ENCODE measurements at regions not wholly inside any gene's neighbourhood (a gene's known extent, or its start where the extent isn't known, plus 50 kb on each side); places are given as distances from the start of the nearest gene placed in this dataset.

GRCh38 chr12:127900386-127900785 is 366.6 kb upstream of the TMEM132C start:
- TF ChIP-seq CTCF (IDR thresholded peaks at IDR 0.05; ENCODE audit: unreplicated experiment): no peak
- no peaks in the 10 kb centered on the region for H3K36me3 Mint-ChIP-seq (ENCODE audit: insufficient read depth)
- no peaks in the 10 kb centered on the region for H3K9me3 Mint-ChIP-seq (ENCODE audit: low read depth)
- H3K27ac Mint-ChIP-seq: no peak overlapping the region
- peaks cover 8% of the 10 kb centered on the region for H3K27me3 Mint-ChIP-seq
- H3K4me1 Mint-ChIP-seq (ENCODE audit: low read depth): no peaks in the 10 kb centered on the region
- DNase-seq (ENCODE audit: low spot score, unreplicated experiment): no peak
- no peak overlapping the region for H3K4me3 Mint-ChIP-seq (ENCODE audit: low read depth)

DNA sequence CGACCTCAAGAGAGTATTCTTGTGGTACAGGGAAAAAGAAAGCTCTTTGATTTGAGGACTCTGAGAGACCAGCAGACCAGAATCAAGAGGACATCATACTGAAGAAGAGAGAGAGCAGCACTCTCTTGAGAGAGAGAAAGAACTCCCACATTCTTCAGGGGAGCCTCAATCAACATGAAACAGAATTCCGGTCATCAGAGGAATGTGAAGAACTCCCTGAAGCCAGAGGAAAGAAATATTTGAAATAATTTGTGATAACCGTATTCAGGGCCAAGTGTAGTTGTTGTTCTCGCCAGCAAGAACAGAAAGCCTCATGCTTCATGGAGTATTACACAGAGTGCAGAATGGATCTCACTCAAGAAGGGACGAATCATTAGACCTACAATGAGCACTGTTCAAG is 363.8 kb upstream of the TMEM132C start:
- TF ChIP-seq CTCF (IDR thresholded peaks at IDR 0.05; ENCODE audit: unreplicated experiment): no peak
- Mint-ChIP-seq H3K27me3 (peaks cover 5% of the 10 kb centered on the region), H3K27ac (no peak overlapping the region), H3K4me3 (ENCODE audit: low read depth) (no peak overlapping the region), H3K4me1 (ENCODE audit: low read depth) (no peaks in the 10 kb centered on the region), H3K9me3 (ENCODE audit: low read depth) (no peaks in the 10 kb centered on the region), H3K36me3 (ENCODE audit: insufficient read depth) (no peaks in the 10 kb centered on the region)
- no peak for DNase-seq (ENCODE audit: low spot score, unreplicated experiment)

DNA sequence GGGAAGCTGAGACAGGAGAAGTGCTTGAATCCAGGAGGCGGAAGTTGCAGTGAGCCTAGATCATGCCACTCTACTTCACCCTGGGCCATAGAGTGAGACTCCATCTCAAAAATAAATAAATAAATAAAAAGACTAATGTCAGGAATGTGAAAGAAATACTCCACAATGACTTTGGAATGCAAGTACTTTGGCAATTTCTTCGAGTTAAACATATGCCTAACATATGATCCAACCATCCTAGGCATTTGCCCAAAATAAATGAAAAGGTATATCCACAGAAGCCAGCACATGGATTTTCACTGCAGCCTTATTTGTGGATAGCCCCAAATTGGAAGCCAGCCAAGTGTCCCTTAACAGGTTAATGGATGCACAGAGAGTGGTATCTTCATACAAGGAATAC is 357.9 kb upstream of the TMEM132C start:
- TF ChIP-seq CTCF (IDR thresholded peaks at IDR 0.05; ENCODE audit: unreplicated experiment): no peak
- Mint-ChIP-seq H3K27me3 (peaks cover 16% of the 10 kb centered on the region), H3K9me3 (ENCODE audit: low read depth) (no peaks in the 10 kb centered on the region), H3K27ac (no peak overlapping the region), H3K4me1 (ENCODE audit: low read depth) (peaks cover 2% of the 10 kb centered on the region), H3K4me3 (ENCODE audit: low read depth) (no peak overlapping the region), H3K36me3 (ENCODE audit: insufficient read depth) (no peaks in the 10 kb centered on the region)
- DNase-seq (ENCODE audit: low spot score, unreplicated experiment): no peak

GRCh38 chr12:127911291-127911690 is 355.7 kb upstream of the TMEM132C start:
- no peak overlapping the region for H3K27ac Mint-ChIP-seq
- H3K36me3 Mint-ChIP-seq (ENCODE audit: insufficient read depth): no peaks in the 10 kb centered on the region
- no peak overlapping the region for H3K4me3 Mint-ChIP-seq (ENCODE audit: low read depth)
- no peak for DNase-seq (ENCODE audit: low spot score, unreplicated experiment)
- H3K9me3 Mint-ChIP-seq (ENCODE audit: low read depth): no peaks in the 10 kb centered on the region
- H3K4me1 Mint-ChIP-seq (ENCODE audit: low read depth): peaks cover 5% of the 10 kb centered on the region
- TF ChIP-seq CTCF (IDR thresholded peaks at IDR 0.05; ENCODE audit: unreplicated experiment): no peak
- H3K27me3 Mint-ChIP-seq: peaks cover 20% of the 10 kb centered on the region

DNA sequence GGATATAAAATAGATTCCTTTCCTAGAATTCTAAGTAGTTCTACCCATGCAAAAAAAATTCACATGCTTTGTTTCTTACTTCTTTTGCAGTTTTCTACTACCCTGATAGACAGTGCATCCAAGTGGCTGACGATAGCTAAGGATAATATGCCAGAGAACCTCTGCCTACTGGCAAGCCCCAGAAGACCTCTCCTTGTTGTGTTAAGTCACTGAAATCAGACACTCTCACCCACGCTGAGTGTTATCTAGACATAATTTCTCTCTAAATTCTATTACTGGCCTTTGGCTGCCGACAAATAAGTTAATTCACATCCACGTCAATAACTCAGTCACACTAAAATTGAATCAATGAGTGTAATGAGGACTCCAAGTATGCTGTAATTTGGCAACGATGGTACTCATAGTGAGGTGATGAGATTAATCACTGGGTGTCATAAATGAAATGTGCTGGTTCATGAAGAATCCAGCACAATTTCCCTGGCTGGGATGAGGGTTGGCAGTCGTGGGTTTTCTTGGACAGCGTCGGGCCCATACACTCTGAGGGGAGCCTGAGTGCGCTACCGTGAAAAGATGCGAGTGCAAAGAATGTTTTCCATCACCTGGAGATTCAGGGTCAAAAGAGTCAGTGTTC is 354.8 kb upstream of the TMEM132C start:
- no peaks in the 10 kb centered on the region for H3K36me3 Mint-ChIP-seq (ENCODE audit: insufficient read depth)
- H3K27ac Mint-ChIP-seq: no peak overlapping the region
- H3K9me3 Mint-ChIP-seq (ENCODE audit: low read depth): no peaks in the 10 kb centered on the region
- H3K4me1 Mint-ChIP-seq (ENCODE audit: low read depth): peaks cover 5% of the 10 kb centered on the region
- H3K27me3 Mint-ChIP-seq: peaks cover 25% of the 10 kb centered on the region
- no peak for TF ChIP-seq CTCF (IDR thresholded peaks at IDR 0.05; ENCODE audit: unreplicated experiment)
- DNase-seq (ENCODE audit: low spot score, unreplicated experiment): no peak
- H3K4me3 Mint-ChIP-seq (ENCODE audit: low read depth): no peak overlapping the region

Measured in progenitor cell of endocrine pancreas (in vitro differentiated cells).